GM23248 (cell line): ENCODE measurements at regions not wholly inside any gene's neighbourhood (a gene's known extent, or its start where the extent isn't known, plus 50 kb on each side); places are given as distances from the start of the nearest gene placed in this dataset.
A peak's percentile ranks its signal among the peaks of the same experiment; 100 is the strongest.

Experiments used
- DNase-seq: peaks from one replicate; pipeline ENCODE4 v3.0.0-alpha.2; 2015
- H2AFZ ChIP-seq: fragments of 200-600 bp; sonication (generic); 2 replicates; pipeline ENCODE4 v1.6.1; 2016; ENCODE audit warnings: antibody characterized with exemption
- H3F3A ChIP-seq: fragments of 200-600 bp; sonication (generic); 2 replicates; pipeline ENCODE4 v1.6.1; 2016; ENCODE audit warnings: mild to moderate bottlenecking, antibody characterized with exemption, mixed run types; ENCODE audit not compliant: insufficient read depth
- H3K27ac ChIP-seq: fragments of 200-600 bp; sonication (generic); 2 replicates; pipeline ENCODE4 v1.5.1; 2016; ENCODE audit warnings: mild to moderate bottlenecking
- H3K27me3 ChIP-seq: fragments of 200-600 bp; sonication (generic); replicated peaks from 2 replicates; pipeline ENCODE4 v1.6.1; 2016; ENCODE audit warnings: mild to moderate bottlenecking; ENCODE audit not compliant: insufficient read depth
- H3K36me3 ChIP-seq: fragments of 200-600 bp; sonication (generic); 2 replicates; pipeline ENCODE4 v1.6.1; 2016; ENCODE audit warnings: low read depth, mild to moderate bottlenecking
- H3K4me1 ChIP-seq: fragments of 200-600 bp; sonication (generic); 2 replicates; pipeline ENCODE4 v1.6.1; 2016; ENCODE audit warnings: mild to moderate bottlenecking; ENCODE audit not compliant: insufficient read depth
- H3K4me2 ChIP-seq: fragments of 200-600 bp; sonication (generic); one replicate; pipeline ENCODE4 v1.6.1; 2016; ENCODE audit warnings: mild to moderate bottlenecking; ENCODE audit not compliant: unreplicated experiment
- H3K4me3 ChIP-seq: fragments of 200-600 bp; sonication (generic); 2 replicates; pipeline ENCODE4 v1.5.1; 2016; ENCODE audit warnings: mild to moderate bottlenecking
- H3K79me2 ChIP-seq: fragments of 200-600 bp; sonication (generic); 2 replicates; pipeline ENCODE4 v1.6.1; 2016; ENCODE audit warnings: mild to moderate bottlenecking; ENCODE audit not compliant: insufficient read depth
- H3K9ac ChIP-seq: fragments of 200-600 bp; sonication (generic); 2 replicates; pipeline ENCODE4 v1.6.1; 2016; ENCODE audit warnings: mild to moderate bottlenecking
- H3K9me2 ChIP-seq: fragments of 200-600 bp; sonication (generic); 2 replicates; pipeline ENCODE4 v1.6.1; 2016; ENCODE audit warnings: mixed run types, mild to moderate bottlenecking, moderate library complexity; ENCODE audit not compliant: insufficient read depth
- H3K9me3 ChIP-seq: fragments of 200-600 bp; sonication (generic); one replicate; pipeline ENCODE4 v1.6.1; 2017; ENCODE audit warnings: low read depth
- H4K20me1 ChIP-seq: fragments of 200-600 bp; sonication (generic); 2 replicates; pipeline ENCODE4 v1.6.0; 2016; ENCODE audit not compliant: insufficient read depth
- EZH2 ChIP-seq: fragments of 200-600 bp; sonication (generic); IDR thresholded peaks from 2 replicates; pipeline ENCODE4 v1.6.1; 2018; ENCODE audit warnings: antibody characterized with exemption, mild to moderate bottlenecking; ENCODE audit not compliant: insufficient read depth, poor library complexity, severe bottlenecking
- EZH2phosphoT487 ChIP-seq: fragments of 200-600 bp; sonication (generic); IDR thresholded peaks from 2 replicates; pipeline ENCODE4 v1.6.1; 2018; ENCODE audit warnings: antibody characterized with exemption, moderate library complexity, mild to moderate bottlenecking, low read depth; ENCODE audit not compliant: insufficient read depth
- WGBS, 2 experiments: methylation state at CpG; one replicate each; pipeline ENCODE4 v1.1.6; 2015 to 2017; ENCODE audit warnings: low lambda C conversion rate in 2 of 2, low coverage in 1 of 2; ENCODE audit errors: missing lambda C conversion rate in 2 of 2; 5-methylcytosine and 5-hydroxymethylcytosine counted together
- in situ Hi-C: fragments of 300-500 bp; cut with MboI; formaldehyde crosslinking; loops from 2 replicates; pipeline ENCODE4 v1.15.0; 2020

DNA sequence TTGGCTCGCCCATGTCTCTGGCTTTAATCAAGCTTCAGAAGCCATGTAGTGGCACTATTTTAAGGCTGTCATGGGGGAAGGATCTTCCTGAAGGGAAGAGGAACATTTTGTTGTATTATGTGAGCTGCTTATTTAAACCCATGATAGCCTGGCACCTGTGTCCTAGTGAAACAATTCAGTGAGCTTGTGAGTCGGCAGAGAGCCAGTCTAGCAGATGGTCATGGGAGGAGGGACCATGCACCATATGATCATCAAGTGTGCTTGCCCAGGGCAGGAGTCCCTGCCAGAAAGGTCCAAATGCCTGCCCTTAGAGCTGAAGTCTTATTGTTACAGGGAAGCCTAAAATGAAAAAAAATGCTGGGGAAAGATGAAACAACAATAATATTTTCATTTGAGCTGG is 132.9 kb downstream of the PRDM13 start:
- DNase-seq = no peak
- in situ Hi-C loops = no loop called here
- H3K4me1 ChIP-seq = no peaks in the 10 kb centered on the region

DNA sequence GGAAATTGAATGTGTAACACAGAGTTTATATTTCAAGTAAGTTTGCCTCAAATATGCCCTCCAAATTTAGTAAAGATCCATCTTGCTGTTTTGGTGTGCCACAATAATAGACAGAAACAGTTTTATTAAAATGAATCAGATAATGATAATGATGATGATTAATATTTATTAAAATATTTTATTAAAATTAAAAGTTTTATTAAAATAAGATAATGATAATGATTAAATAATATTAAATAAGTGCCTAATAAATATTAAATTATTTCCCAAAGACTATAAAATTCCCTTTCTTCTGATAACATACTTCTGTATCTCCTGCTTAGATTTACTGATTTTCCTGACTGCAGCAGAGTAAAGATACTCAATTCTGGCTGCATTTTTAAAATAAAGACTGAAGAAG is 134.5 kb downstream of the PRDM13 start:
- no peaks in the 10 kb centered on the region for H3K79me2 ChIP-seq
- no peak overlapping the region for H3K27ac ChIP-seq
- H3F3A ChIP-seq = no peaks in the 10 kb centered on the region
- H4K20me1 ChIP-seq = no peaks in the 10 kb centered on the region
- TF ChIP-seq EZH2phosphoT487 = no peak
- no peak for TF ChIP-seq EZH2
- in situ Hi-C loops = loop anchor here (10.0 kb wide), 1 partner anchor 266 kb away; no protein-coding TSS in a partner anchor
- H2AFZ ChIP-seq = no peak overlapping the region
- H3K9ac ChIP-seq = no peak overlapping the region
- H3K36me3 ChIP-seq = no peaks in the 10 kb centered on the region
- H3K27me3 ChIP-seq = no peaks in the 10 kb centered on the region; the same call in 1 of the 2 replicates
- H3K4me2 ChIP-seq = no peak overlapping the region
- H3K4me1 ChIP-seq = peaks cover 4% of the 10 kb centered on the region
- H3K9me3 ChIP-seq = no peaks in the 10 kb centered on the region
- H3K4me3 ChIP-seq = no peak overlapping the region
- H3K9me2 ChIP-seq = no peaks in the 10 kb centered on the region
- DNase-seq = no peak

More for the DNA sequence above, 132.9 kb downstream of the PRDM13 start:
- Histone ChIP-seq H3K27ac (no peak overlapping the region), H3K4me2 (no peak overlapping the region), H3F3A (no peaks in the 10 kb centered on the region), H3K4me3 (no peak overlapping the region), H3K9ac (no peak overlapping the region), H3K9me3 (no peaks in the 10 kb centered on the region), H4K20me1 (no peaks in the 10 kb centered on the region), H3K79me2 (no peaks in the 10 kb centered on the region), H3K9me2 (no peaks in the 10 kb centered on the region), H3K27me3 (no peaks in the 10 kb centered on the region; the same call in 1 of the 2 replicates), H3K36me3 (no peaks in the 10 kb centered on the region), H2AFZ (no peak overlapping the region)
- TF ChIP-seq EZH2 = no peak
- no peak for TF ChIP-seq EZH2phosphoT487
- WGBS, 2 experiments = 0% methylated on average over 2 of the region's 2 CpGs

DNA sequence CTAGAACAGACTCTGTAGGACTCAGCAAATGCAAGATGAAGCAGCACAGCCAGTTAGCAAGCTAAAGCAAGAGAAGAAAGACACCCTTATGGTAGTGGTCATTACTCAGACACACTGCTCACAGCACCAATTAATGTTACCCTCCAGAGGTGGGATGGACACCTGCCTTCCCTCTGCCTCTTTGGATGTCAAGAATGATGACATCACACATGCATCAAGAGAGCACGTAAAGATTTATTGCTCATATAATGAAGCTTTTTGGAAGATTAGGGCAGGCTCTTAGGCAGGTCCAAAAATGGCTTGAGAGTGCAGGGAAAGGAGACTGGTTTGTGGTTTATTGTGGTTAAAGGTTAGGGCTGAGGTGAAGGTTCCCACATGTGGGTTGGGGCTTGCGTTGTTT is 137.0 kb downstream of the PRDM13 start:
- Histone ChIP-seq H2AFZ (no peak overlapping the region), H3K4me1 (peaks cover 6% of the 10 kb centered on the region), H3K4me3 (no peak overlapping the region), H3K27ac (no peak overlapping the region), H3K4me2 (no peak overlapping the region), H3K27me3 (no peaks in the 10 kb centered on the region; the same call in 1 of the 2 replicates), H3K36me3 (no peaks in the 10 kb centered on the region), H4K20me1 (no peaks in the 10 kb centered on the region), H3K9me3 (no peaks in the 10 kb centered on the region), H3K9me2 (no peaks in the 10 kb centered on the region), H3K9ac (no peak overlapping the region), H3K79me2 (no peaks in the 10 kb centered on the region), H3F3A (no peaks in the 10 kb centered on the region)
- in situ Hi-C loops = loop anchor here (10.0 kb wide), 1 partner anchor 269 kb away; no protein-coding TSS in a partner anchor
- no peak for DNase-seq
- TF ChIP-seq EZH2 = no peak
- no peak for TF ChIP-seq EZH2phosphoT487
- WGBS, 2 experiments = 61 to 68% methylated on average over 2 of the region's 2 CpGs

GRCh38 chr6:99745651-99746050 is 139.0 kb downstream of the PRDM13 start:
- TF ChIP-seq EZH2phosphoT487 = no peak
- 0 to 2% methylated on average over 2 of the region's 2 CpGs for WGBS, 2 experiments
- Histone ChIP-seq H3K9ac (no peak overlapping the region), H3K4me1 (peaks cover 6% of the 10 kb centered on the region), H3K27me3 (peaks cover 11% of the 10 kb centered on the region; the same call in 1 of the 2 replicates), H3K79me2 (no peaks in the 10 kb centered on the region), H4K20me1 (no peaks in the 10 kb centered on the region), H3K4me3 (no peak overlapping the region), H3K9me3 (no peaks in the 10 kb centered on the region), H2AFZ (no peak overlapping the region), H3K9me2 (no peaks in the 10 kb centered on the region), H3F3A (no peaks in the 10 kb centered on the region), H3K27ac (no peak overlapping the region), H3K36me3 (no peaks in the 10 kb centered on the region), H3K4me2 (no peak overlapping the region)
- in situ Hi-C loops = loop anchor here (10.0 kb wide), 1 partner anchor 271 kb away; no protein-coding TSS in a partner anchor
- peak; percentile 35 for DNase-seq
